ENCODE measurements at regions not wholly inside any gene's neighbourhood (a gene's known extent, or its start where the extent isn't known, plus 50 kb on each side); places are given as distances from the start of the nearest gene placed in this dataset.

DNA sequence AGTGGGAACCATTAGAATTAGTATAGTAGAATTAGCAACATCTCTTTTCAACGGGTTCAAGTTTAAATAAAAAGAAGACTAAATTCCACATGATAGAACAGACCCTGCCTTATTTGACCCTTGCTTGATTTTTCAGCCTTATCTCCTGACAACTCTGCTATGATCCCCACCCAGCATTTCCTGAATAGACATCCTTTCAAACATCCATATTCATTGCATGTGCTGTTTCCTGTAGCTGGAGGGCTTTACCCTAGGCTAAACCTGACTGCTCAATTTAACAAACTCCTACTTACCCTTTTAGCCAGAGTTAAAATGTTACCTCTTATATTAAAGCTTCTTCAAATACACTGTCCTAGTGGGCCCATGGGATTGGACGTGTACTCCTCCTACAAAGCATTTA is 594.8 kb upstream of the ARID1B start:
- Mint-ChIP-seq H3K9me3 (ENCODE audit: unreplicated experiment) (no peaks in the 10 kb centered on the region), H3K4me1 (ENCODE audit: unreplicated experiment) (peaks cover 8% of the 10 kb centered on the region), H3K4me3 (ENCODE audit: unreplicated experiment) (no peak overlapping the region), H3K27me3 (ENCODE audit: unreplicated experiment) (peaks cover 1% of the 10 kb centered on the region), H3K36me3 (ENCODE audit: low read depth, unreplicated experiment) (no peaks in the 10 kb centered on the region), H3K27ac (ENCODE audit: unreplicated experiment) (no peak overlapping the region)
- TF ChIP-seq CTCF (IDR thresholded peaks at IDR 0.05; ENCODE audit: unreplicated experiment): no peak
- no peak for DNase-seq (ENCODE audit: low spot score)

GRCh38 chr6:156181506-156181905 is 595.7 kb upstream of the ARID1B start:
- no peak for TF ChIP-seq CTCF (IDR thresholded peaks at IDR 0.05; ENCODE audit: unreplicated experiment)
- Mint-ChIP-seq H3K9me3 (ENCODE audit: unreplicated experiment) (no peaks in the 10 kb centered on the region), H3K36me3 (ENCODE audit: low read depth, unreplicated experiment) (no peaks in the 10 kb centered on the region), H3K4me1 (ENCODE audit: unreplicated experiment) (peaks cover 10% of the 10 kb centered on the region), H3K27me3 (ENCODE audit: unreplicated experiment) (peaks cover 1% of the 10 kb centered on the region), H3K27ac (ENCODE audit: unreplicated experiment) (no peak overlapping the region), H3K4me3 (ENCODE audit: unreplicated experiment) (no peak overlapping the region)
- no peak for DNase-seq (ENCODE audit: low spot score)

DNA sequence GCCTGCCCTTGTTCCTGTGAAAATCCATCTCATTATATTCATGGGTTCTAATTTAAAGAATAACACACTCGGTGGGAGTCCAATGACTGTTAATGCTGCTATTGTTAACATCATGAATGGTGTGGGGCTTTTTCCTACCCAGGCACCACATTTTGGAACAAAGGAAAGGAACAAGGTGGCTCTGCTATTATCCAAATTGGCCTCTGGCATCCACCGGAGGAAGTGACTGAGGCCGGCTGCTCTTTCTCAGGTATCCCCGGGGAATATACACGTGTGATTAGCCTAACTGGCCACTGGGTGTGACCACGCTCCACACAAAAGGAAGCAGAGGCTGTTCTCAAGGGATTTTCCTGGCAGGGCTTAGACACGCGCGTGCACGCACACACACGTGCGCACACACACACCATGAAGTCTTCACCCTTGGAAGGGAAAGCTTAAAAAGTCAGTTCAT is 601.2 kb upstream of the ARID1B start:
- no peak overlapping the region for H3K27ac Mint-ChIP-seq (ENCODE audit: unreplicated experiment)
- H3K9me3 Mint-ChIP-seq (ENCODE audit: unreplicated experiment): no peaks in the 10 kb centered on the region
- no peak overlapping the region for H3K4me3 Mint-ChIP-seq (ENCODE audit: unreplicated experiment)
- H3K27me3 Mint-ChIP-seq (ENCODE audit: unreplicated experiment): no peaks in the 10 kb centered on the region
- DNase-seq (ENCODE audit: low spot score): peak; percentile 24
- peaks cover 3% of the 10 kb centered on the region for H3K36me3 Mint-ChIP-seq (ENCODE audit: low read depth, unreplicated experiment)
- peak; percentile 20 for TF ChIP-seq CTCF (IDR thresholded peaks at IDR 0.05; ENCODE audit: unreplicated experiment)
- peaks cover 12% of the 10 kb centered on the region for H3K4me1 Mint-ChIP-seq (ENCODE audit: unreplicated experiment)

DNA sequence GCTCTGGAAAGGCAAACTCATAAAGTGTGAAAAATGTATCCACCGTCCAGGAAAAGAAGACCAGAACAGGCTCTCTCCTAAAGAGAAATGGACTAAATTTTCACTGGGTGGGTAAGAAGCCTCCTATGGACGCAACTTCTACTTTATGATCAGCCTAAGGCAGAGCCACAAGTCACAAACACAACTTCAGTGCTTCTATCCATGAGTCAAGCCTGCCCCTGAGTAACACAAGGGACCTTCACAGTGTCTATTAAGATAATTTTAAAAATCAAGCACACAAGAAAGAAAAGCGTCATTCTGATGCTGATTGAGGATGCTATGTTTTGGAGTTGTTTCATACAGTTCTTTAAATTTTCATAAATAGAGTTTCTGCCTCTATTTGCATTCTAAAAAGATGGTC is 601.7 kb upstream of the ARID1B start:
- no peak for TF ChIP-seq CTCF (IDR thresholded peaks at IDR 0.05; ENCODE audit: unreplicated experiment)
- H3K27me3 Mint-ChIP-seq (ENCODE audit: unreplicated experiment): no peaks in the 10 kb centered on the region
- no peak overlapping the region for H3K4me3 Mint-ChIP-seq (ENCODE audit: unreplicated experiment)
- DNase-seq (ENCODE audit: low spot score): no peak
- H3K4me1 Mint-ChIP-seq (ENCODE audit: unreplicated experiment): peaks cover 12% of the 10 kb centered on the region
- H3K36me3 Mint-ChIP-seq (ENCODE audit: low read depth, unreplicated experiment): peaks cover 3% of the 10 kb centered on the region
- no peak overlapping the region for H3K27ac Mint-ChIP-seq (ENCODE audit: unreplicated experiment)
- no peaks in the 10 kb centered on the region for H3K9me3 Mint-ChIP-seq (ENCODE audit: unreplicated experiment)

DNA sequence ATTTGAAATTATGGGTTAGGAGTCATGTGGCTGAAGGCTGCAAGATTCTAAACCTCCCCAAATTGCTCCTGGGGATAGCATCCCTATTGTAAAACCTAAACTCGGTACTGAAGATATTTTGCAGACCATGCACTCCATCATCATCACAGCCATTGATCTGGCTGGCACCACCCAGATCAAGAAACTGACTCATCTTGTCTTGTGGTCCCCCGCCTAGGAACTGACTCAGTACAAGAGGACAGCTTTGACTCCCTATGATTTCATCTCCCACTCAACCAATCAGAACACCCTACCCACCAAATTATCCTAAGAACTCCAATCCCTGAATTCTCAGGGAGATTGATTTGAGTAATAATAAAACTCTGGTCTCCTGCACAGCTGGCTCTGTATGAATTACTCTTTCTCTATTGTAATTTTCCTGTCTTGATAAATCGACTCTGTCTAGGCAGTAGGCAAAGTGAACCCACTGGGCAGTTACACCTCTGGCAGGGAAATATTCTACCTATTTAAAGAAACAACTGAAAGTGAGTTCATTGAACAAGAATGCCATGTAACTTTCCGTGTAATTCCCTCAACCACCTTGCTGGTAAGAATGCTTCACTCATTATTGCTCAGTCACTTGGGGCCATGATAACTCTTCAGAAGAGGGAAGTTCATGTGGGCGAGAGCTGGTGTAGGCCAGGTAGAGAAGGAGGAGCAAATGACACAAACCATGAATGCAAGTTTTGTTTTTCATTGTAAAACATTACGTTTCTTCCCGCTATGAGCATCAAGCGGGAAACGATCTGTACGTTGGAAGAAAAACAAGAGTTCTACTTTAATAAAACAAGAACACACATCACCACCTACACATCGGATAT is 602.9 kb upstream of the ARID1B start:
- no peaks in the 10 kb centered on the region for H3K27me3 Mint-ChIP-seq (ENCODE audit: unreplicated experiment)
- DNase-seq (ENCODE audit: low spot score): no peak
- peaks cover 3% of the 10 kb centered on the region for H3K36me3 Mint-ChIP-seq (ENCODE audit: low read depth, unreplicated experiment)
- peaks cover 12% of the 10 kb centered on the region for H3K4me1 Mint-ChIP-seq (ENCODE audit: unreplicated experiment)
- no peak overlapping the region for H3K27ac Mint-ChIP-seq (ENCODE audit: unreplicated experiment)
- no peaks in the 10 kb centered on the region for H3K9me3 Mint-ChIP-seq (ENCODE audit: unreplicated experiment)
- no peak overlapping the region for H3K4me3 Mint-ChIP-seq (ENCODE audit: unreplicated experiment)
- no peak for TF ChIP-seq CTCF (IDR thresholded peaks at IDR 0.05; ENCODE audit: unreplicated experiment)

Data from endothelial cell (in vitro differentiated cells).